K562 (cell line): ENCODE measurements at regions not wholly inside any gene's neighbourhood (a gene's known extent, or its start where the extent isn't known, plus 50 kb on each side); places are given as distances from the start of the nearest gene placed in this dataset.

ENCODE experiments used
- ATAC-seq: fragments of 200-7000 bp; cut with Tn5 transposase; 3 replicates; pipeline ENCODE4 v1.9.1; 2020; ENCODE audit warnings: moderate library complexity
- BruUV-seq: library from RNA; stranded (reverse); fragments of 400-500 nt; replicated peaks from 2 replicates; lab custom pipeline; 2021; lab: Mats Ljungman, UMichigan
- CTCF ChIA-PET: fragments of 300-600 bp; formaldehyde crosslinking; extraction: SDS; loops from one replicate; lab custom pipeline; 2021; ENCODE audit warnings: low intra/inter-chr PET ratio; lab: Yijun Ruan, JAX
- POLR2A ChIA-PET: fragments of 300-600, 350-650 bp; sonication (Branson Sonifier 250); formaldehyde crosslinking; extraction: SDS; loops from one replicate; lab custom pipeline; 2021; ENCODE audit warnings: antibody characterized with exemption, inconsistent platforms; lab: Yijun Ruan, JAX
- DNase-seq, 4 experiments: peaks; one replicate each; pipeline versions ENCODE4 v3.0.0 to v3.0.0-alpha.2; 2011 to 2018; ENCODE audit warnings: low spot score in 3 of 4, mixed read lengths in 3 of 4; ENCODE audit errors: extremely low read depth in 1 of 4
- FAIRE-seq: peaks from 2 replicates; lab custom pipeline; 2011; peaks lifted over from hg19 to GRCh38; lab: Jason Lieb, UNC
- H2AFZ ChIP-seq: 2 replicates; pipeline ENCODE4 v1.6.0; 2011; ENCODE audit warnings: low read depth, low read length, control low read depth, inconsistent platforms
- H3K27ac ChIP-seq: fragments of 200-600 bp; 3 replicates; pipeline ENCODE4 v1.8.0; 2011; ENCODE audit warnings: low read depth, mild to moderate bottlenecking, control low read depth, inconsistent platforms, low read length, moderate library complexity, mixed read lengths; ENCODE audit errors: extremely low read depth
- H3K27me3 ChIP-seq, 2 experiments: fragments of 300-600 bp in 1 of 2; 2 replicates in 1 of 2; 3 replicates in 1 of 2; pipeline versions ENCODE4 v1.6.0 to v1.8.0; 2011; ENCODE audit warnings: inconsistent platforms in 2 of 2, low read length in 2 of 2, mild to moderate bottlenecking in 1 of 2, mixed read lengths in 1 of 2, moderate library complexity in 1 of 2; ENCODE audit not compliant: control insufficient read depth in 2 of 2, insufficient read depth in 2 of 2
- H3K36me3 ChIP-seq: fragments of 300-600 bp; 3 replicates; pipeline ENCODE4 v1.8.0; 2011; ENCODE audit warnings: mild to moderate bottlenecking, low read length, inconsistent platforms; ENCODE audit not compliant: control insufficient read depth, insufficient read depth
- H3K4me1 ChIP-seq, 2 experiments: fragments of 200-600 bp in 1 of 2; replicated peaks in 1 of 2; 2 replicates in 1 of 2; 3 replicates in 1 of 2; pipeline versions ENCODE4 v1.5.1 to v1.8.0; 2011; ENCODE audit warnings: inconsistent platforms in 2 of 2, low read length in 2 of 2, mild to moderate bottlenecking in 1 of 2, mixed read lengths in 1 of 2, moderate library complexity in 1 of 2; ENCODE audit not compliant: control insufficient read depth in 2 of 2, insufficient read depth in 2 of 2
- H3K4me2 ChIP-seq: 2 replicates; pipeline ENCODE4 v1.6.1; 2011; ENCODE audit warnings: low read length, control low read depth, inconsistent platforms, mixed read lengths; ENCODE audit not compliant: insufficient read depth
- H3K4me3 ChIP-seq: fragments of 200-600 bp; sonication (generic), shearing (Covaris generic); 2 replicates; pipeline ENCODE4 v1.5.1; 2016; ENCODE audit warnings: control low read depth, inconsistent platforms
- H3K79me2 ChIP-seq: fragments of 200-600 bp; 3 replicates; pipeline ENCODE4 v1.8.0; 2011; ENCODE audit warnings: low read length, inconsistent platforms; ENCODE audit not compliant: control insufficient read depth, insufficient read depth
- H3K9ac ChIP-seq, 2 experiments: 2 replicates each; pipeline versions ENCODE4 v1.6.0 to v1.6.1; 2011; ENCODE audit warnings: low read depth in 2 of 2, low read length in 2 of 2, control low read depth in 1 of 2, inconsistent platforms in 1 of 2, mild to moderate bottlenecking in 1 of 2, mixed read lengths in 1 of 2; ENCODE audit not compliant: insufficient read depth in 1 of 2
- H3K9me1 ChIP-seq: one replicate; pipeline ENCODE4 v1.6.0; 2011; ENCODE audit warnings: inconsistent platforms, mild to moderate bottlenecking, low read length, moderate library complexity; ENCODE audit not compliant: control insufficient read depth, insufficient read depth
- H3K9me3 ChIP-seq: replicated peaks from 2 replicates; pipeline ENCODE4 v1.5.1; 2011; ENCODE audit warnings: low read depth, low read length, inconsistent platforms; ENCODE audit not compliant: control insufficient read depth, insufficient read depth
- H4K20me1 ChIP-seq: replicated peaks from 2 replicates; pipeline ENCODE4 v1.6.1; 2011; ENCODE audit warnings: low read length, inconsistent platforms, mixed read lengths; ENCODE audit not compliant: control insufficient read depth, insufficient read depth
- CLOCK ChIP-seq: fragments of 250-450 bp; sonication (Bioruptor Pico); IDR thresholded peaks from 2 replicates; pipeline ENCODE4 v1.4.0; 2020; ENCODE audit warnings: mild to moderate bottlenecking, moderate library complexity, borderline replicate concordance
- MAFF ChIP-seq: IDR thresholded peaks from 2 replicates; pipeline ENCODE4 v1.6.1; 2012; ENCODE audit warnings: low read length, improper control_type of control experiment
- NRF1 ChIP-seq, 2 experiments: fragments of 450-650 bp; IDR thresholded peaks in 1 of 2; conservative IDR thresholded peaks in 1 of 2; 2 replicates each; pipeline ENCODE4 v1.6.1; 2014; ENCODE audit warnings: mild to moderate bottlenecking in 2 of 2
- RAD21 ChIP-seq, 2 experiments: fragments of 250-450 bp in 1 of 2; fragments of 450-650 bp in 1 of 2; sonication (Bioruptor Pico) in 1 of 2; formaldehyde crosslinking in 1 of 2; IDR thresholded peaks in 1 of 2; conservative IDR thresholded peaks in 1 of 2; 2 replicates each; pipeline versions ENCODE4 v1.4.0 to v1.8.0; 2020 to 2022; ENCODE audit warnings: mild to moderate bottlenecking in 2 of 2, moderate library complexity in 1 of 2
- SMAD2 ChIP-seq: fragments of 150-350 bp; IDR thresholded peaks from 2 replicates; pipeline ENCODE4 v1.6.1; 2014; ENCODE audit warnings: low read depth, mild to moderate bottlenecking, low read length
- TBP ChIP-seq: optimal IDR thresholded peaks from 2 replicates; pipeline ENCODE3; 2011; ENCODE audit warnings: low read depth, low read length, improper control_type of control experiment
- ZFP36 ChIP-seq: fragments of 150-350 bp; IDR thresholded peaks from 2 replicates; pipeline ENCODE4 v1.6.1; 2018; ENCODE audit warnings: low read length, low read depth; ENCODE audit not compliant: partially characterized antibody
- ZHX1 ChIP-seq: fragments of 150-350 bp; conservative IDR thresholded peaks from 2 replicates; pipeline ENCODE4 v1.6.1; 2014; ENCODE audit warnings: low read length
- ZNF140 ChIP-seq: fragments of 250-450 bp; sonication (Bioruptor Pico); IDR thresholded peaks from 2 replicates; pipeline ENCODE4 v1.8.0; 2021; ENCODE audit warnings: moderate library complexity, mild to moderate bottlenecking, inconsistent platforms
- ZNF184 ChIP-seq: sonication (generic); formaldehyde crosslinking; IDR thresholded peaks from 2 replicates; pipeline ENCODE4 v1.5.0; 2020; ENCODE audit warnings: missing genetic modification reagents
- ZNF518B ChIP-seq: fragments of 250-450 bp; sonication (Bioruptor Pico); IDR thresholded peaks from 2 replicates; pipeline ENCODE4 v1.5.0; 2021; ENCODE audit warnings: mild to moderate bottlenecking, moderate library complexity
- WGBS: fragments of 100-300 bp; shearing (Covaris generic); methylation state at CpG from one replicate; pipeline ENCODE4 v1.1.6; 2016; ENCODE audit warnings: low coverage, mixed read lengths; ENCODE audit not compliant: insufficient coverage; ENCODE audit errors: missing lambda C conversion rate; 5-methylcytosine and 5-hydroxymethylcytosine counted together
- in situ Hi-C: fragments of 300-500 bp; cut with MboI; formaldehyde crosslinking; loops from 4 replicates; pipeline ENCODE4 v1.15.0; 2018; ENCODE audit warnings: inconsistent platforms, mixed read lengths
- intact Hi-C: fragments of 100-400 bp; cut with micrococcal nuclease; formaldehyde crosslinking; loops from 2 replicates; pipeline ENCODE4 v1.14.2; 2022

GRCh38 chr15:72902919-72903260 is 119.3 kb upstream of the ADPGK start:
- no peaks in the 10 kb centered on the region for H3K9me3 ChIP-seq
- no peaks in the 10 kb centered on the region for H4K20me1 ChIP-seq
- intact Hi-C loops: no loop called here
- no peaks in the 10 kb centered on the region for H3K79me2 ChIP-seq
- WGBS: 0% methylated on average over 5 of the region's 5 CpGs
- H3K4me1 ChIP-seq: no peaks in the 10 kb centered on the region; a peak in 1 of 5 replicates
- no peak for FAIRE-seq
- POLR2A ChIA-PET: interaction anchor here (0.6 kb wide), 1 partner anchor 247 kb away, joined by 3 read pairs; no protein-coding TSS in a partner anchor
- no peak overlapping the region for H2AFZ ChIP-seq
- no peak for ATAC-seq
- H3K9me1 ChIP-seq: no peaks in the 10 kb centered on the region
- peaks cover 0 to 12% of the 10 kb centered on the region in 2 experiments; a peak in 1 of 5 replicates for H3K27me3 ChIP-seq
- H3K4me3 ChIP-seq: no peak overlapping the region
- no peak overlapping the region for H3K9ac ChIP-seq
- H3K36me3 ChIP-seq: no peaks in the 10 kb centered on the region
- DNase-seq: no peak
- TF ChIP-seq SMAD2 (no peak), TBP (no peak), ZHX1 (no peak), ZNF184 (CRISPR knock-in tag) (no peak), CLOCK (CRISPR knock-in tag) (no peak), RAD21 (CRISPR knock-in tag; conservative IDR thresholded peaks at IDR 0.05 in 1 of 2, IDR thresholded peaks at IDR 0.05 in 1 of 2) (no peak), ZNF518B (CRISPR knock-in tag) (no peak), MAFF (no peak), ZFP36 (no peak), ZNF140 (CRISPR knock-in tag) (no peak), NRF1 (conservative IDR thresholded peaks at IDR 0.05 in 1 of 2, IDR thresholded peaks at IDR 0.05 in 1 of 2) (no peak)
- H3K27ac ChIP-seq: no peak overlapping the region
- BruUV-seq: no TSS peak
- CTCF ChIA-PET: no interaction called here
- in situ Hi-C loops: no loop called here
- H3K4me2 ChIP-seq: no peak overlapping the region
